GM23338 (cell line): ENCODE measurements at regions not wholly inside any gene's neighbourhood (a gene's known extent, or its start where the extent isn't known, plus 50 kb on each side); places are given as distances from the start of the nearest gene placed in this dataset.

Experiments used
- ATAC-seq: fragments of 200-7000 bp; cut with Tn5 transposase; 3 replicates; pipeline ENCODE4 v1.9.1; 2020
- DNase-seq: peaks from one replicate; pipeline ENCODE4 v3.0.0-alpha.2; 2015; ENCODE audit warnings: low spot score
- H2AFZ ChIP-seq: fragments of 200-600 bp; sonication (generic); 2 replicates; pipeline ENCODE4 v1.8.0; 2016; ENCODE audit warnings: antibody characterized with exemption, mild to moderate bottlenecking, moderate library complexity
- H3F3A ChIP-seq: fragments of 200-600 bp; sonication (generic); replicated peaks from 2 replicates; pipeline ENCODE4 v1.8.0; 2017; ENCODE audit warnings: antibody characterized with exemption, mixed run types, low read depth
- H3K27ac ChIP-seq: fragments of 200-600 bp; sonication (generic); 2 replicates; pipeline ENCODE4 v1.6.1; 2016; ENCODE audit warnings: low read depth
- H3K27me3 ChIP-seq: fragments of 200-600 bp; sonication (generic); 2 replicates; pipeline ENCODE4 v1.8.0; 2016; ENCODE audit warnings: mild to moderate bottlenecking, mixed run types, moderate library complexity; ENCODE audit not compliant: insufficient read depth
- H3K36me3 ChIP-seq: fragments of 200-600 bp; sonication (generic); 2 replicates; pipeline ENCODE4 v1.8.0; 2016; ENCODE audit warnings: mild to moderate bottlenecking; ENCODE audit not compliant: insufficient read depth
- H3K4me1 ChIP-seq: fragments of 200-600 bp; sonication (generic); 2 replicates; pipeline ENCODE4 v1.8.0; 2016; ENCODE audit warnings: mild to moderate bottlenecking, moderate library complexity; ENCODE audit not compliant: insufficient read depth
- H3K4me2 ChIP-seq: fragments of 200-600 bp; sonication (generic); 2 replicates; pipeline ENCODE4 v1.7.1; 2017; ENCODE audit warnings: mixed run types
- H3K4me3 ChIP-seq: fragments of 200-600 bp; sonication (generic); 2 replicates; pipeline ENCODE4 v1.6.1; 2016; ENCODE audit warnings: mixed run types
- H3K79me2 ChIP-seq: fragments of 200-600 bp; sonication (generic); replicated peaks from 2 replicates; pipeline ENCODE4 v1.8.0; 2017; ENCODE audit warnings: mild to moderate bottlenecking; ENCODE audit not compliant: insufficient read depth
- H3K9me2 ChIP-seq: fragments of 200-600 bp; sonication (generic); 2 replicates; pipeline ENCODE4 v1.8.0; 2017; ENCODE audit not compliant: insufficient read depth
- H4K20me1 ChIP-seq: fragments of 200-600 bp; sonication (generic); replicated peaks from 2 replicates; pipeline ENCODE4 v1.8.0; 2017; ENCODE audit warnings: mild to moderate bottlenecking; ENCODE audit not compliant: insufficient read depth
- H3K27ac Mint-ChIP-seq: 2 replicates; pipeline ENCODE4 v1.8.0; 2020; ENCODE audit warnings: inconsistent platforms, mild to moderate bottlenecking, moderate library complexity, mixed read lengths
- H3K27me3 Mint-ChIP-seq: 3 replicates; pipeline ENCODE4 v1.8.0; 2022; ENCODE audit warnings: low read depth, mild to moderate bottlenecking, moderate library complexity, mixed read lengths, inconsistent platforms; ENCODE audit not compliant: insufficient read depth, poor library complexity
- H3K36me3 Mint-ChIP-seq: 3 replicates; pipeline ENCODE4 v1.8.0; 2021; ENCODE audit warnings: low read depth, mild to moderate bottlenecking, inconsistent platforms, moderate library complexity, mixed read lengths
- H3K4me1 Mint-ChIP-seq: 3 replicates; pipeline ENCODE4 v1.8.0; 2020; ENCODE audit warnings: mild to moderate bottlenecking, inconsistent platforms, mixed read lengths
- H3K4me3 Mint-ChIP-seq: 3 replicates; pipeline ENCODE4 v1.8.0; 2021; ENCODE audit warnings: moderate library complexity, mild to moderate bottlenecking, inconsistent platforms, mixed read lengths
- H3K9me3 Mint-ChIP-seq: 3 replicates; pipeline ENCODE4 v1.8.0; 2020; ENCODE audit warnings: moderate library complexity, mild to moderate bottlenecking, inconsistent platforms, mixed read lengths
- EZH2 ChIP-seq: fragments of 200-600 bp; sonication (generic); IDR thresholded peaks from one replicate; pipeline ENCODE4 v1.8.0; 2017; ENCODE audit warnings: antibody characterized with exemption, mild to moderate bottlenecking, low read depth; ENCODE audit not compliant: unreplicated experiment
- JUNB ChIP-seq: IDR thresholded peaks from one replicate; pipeline ENCODE4 v1.6.1; 2016; ENCODE audit warnings: antibody characterized with exemption; ENCODE audit not compliant: unreplicated experiment
- NANOG ChIP-seq: IDR thresholded peaks from 2 replicates; pipeline ENCODE4 v1.6.1; 2016; ENCODE audit warnings: antibody characterized with exemption, borderline replicate concordance
- POLR2AphosphoS5 ChIP-seq: IDR thresholded peaks from 2 replicates; pipeline ENCODE4 v1.6.1; 2016; ENCODE audit warnings: antibody characterized with exemption, low read depth
- STAT1 ChIP-seq: IDR thresholded peaks from one replicate; pipeline ENCODE4 v1.6.1; 2016; ENCODE audit warnings: antibody characterized with exemption; ENCODE audit not compliant: unreplicated experiment
- ZNF114 ChIP-seq: fragments of 250-450 bp; sonication (Bioruptor Pico); IDR thresholded peaks from 2 replicates; pipeline ENCODE4 v1.5.0; 2020; ENCODE audit warnings: mild to moderate bottlenecking, moderate library complexity
- ZNF331 ChIP-seq: fragments of 250-450 bp; sonication (Bioruptor Pico); IDR thresholded peaks from 2 replicates; pipeline ENCODE4 v1.5.0; 2020; ENCODE audit warnings: low read depth, mild to moderate bottlenecking, moderate library complexity
- TF ChIP-seq, protein P1 (sequence below): IDR thresholded peaks from one replicate; pipeline ENCODE4 v1.6.1; 2018; ENCODE audit warnings: antibody characterized with exemption; ENCODE audit not compliant: unreplicated experiment
- TF ChIP-seq, protein P2 (sequence below): IDR thresholded peaks from 2 replicates; pipeline ENCODE4 v1.6.1; 2016; ENCODE audit warnings: antibody characterized with exemption
- TF ChIP-seq, protein P3 (sequence below), 2 experiments: fragments of 200-600 bp in 1 of 2; sonication (generic) in 1 of 2; conservative IDR thresholded peaks; 2 replicates each; pipeline versions ENCODE4 v1.5.1 to v1.6.1; 2016 to 2017; ENCODE audit warnings: antibody characterized with exemption in 2 of 2, low read depth in 2 of 2, mild to moderate bottlenecking in 2 of 2, moderate library complexity in 1 of 2

DNA sequence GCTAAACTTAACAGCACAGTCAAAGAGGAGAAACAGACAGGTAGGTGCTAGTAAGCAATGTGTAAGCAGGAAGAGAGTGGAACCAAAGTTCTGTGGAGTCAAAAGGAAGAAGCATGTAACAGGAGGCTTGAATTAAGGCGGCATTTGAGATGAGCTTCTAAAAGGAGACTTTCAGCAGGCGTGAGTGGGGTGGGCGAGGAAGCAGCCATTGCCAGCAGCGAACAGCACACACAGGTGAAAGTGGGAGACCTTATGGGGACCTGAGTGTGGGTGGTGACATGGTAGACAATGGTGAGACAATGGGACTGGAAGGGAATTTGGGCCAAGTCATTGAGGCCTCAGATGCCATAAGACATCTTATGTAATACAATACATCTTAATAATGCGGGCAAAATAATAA, 195.0 kb downstream of the PAX1 start (continued):
- TF ChIP-seq, protein P1, sequence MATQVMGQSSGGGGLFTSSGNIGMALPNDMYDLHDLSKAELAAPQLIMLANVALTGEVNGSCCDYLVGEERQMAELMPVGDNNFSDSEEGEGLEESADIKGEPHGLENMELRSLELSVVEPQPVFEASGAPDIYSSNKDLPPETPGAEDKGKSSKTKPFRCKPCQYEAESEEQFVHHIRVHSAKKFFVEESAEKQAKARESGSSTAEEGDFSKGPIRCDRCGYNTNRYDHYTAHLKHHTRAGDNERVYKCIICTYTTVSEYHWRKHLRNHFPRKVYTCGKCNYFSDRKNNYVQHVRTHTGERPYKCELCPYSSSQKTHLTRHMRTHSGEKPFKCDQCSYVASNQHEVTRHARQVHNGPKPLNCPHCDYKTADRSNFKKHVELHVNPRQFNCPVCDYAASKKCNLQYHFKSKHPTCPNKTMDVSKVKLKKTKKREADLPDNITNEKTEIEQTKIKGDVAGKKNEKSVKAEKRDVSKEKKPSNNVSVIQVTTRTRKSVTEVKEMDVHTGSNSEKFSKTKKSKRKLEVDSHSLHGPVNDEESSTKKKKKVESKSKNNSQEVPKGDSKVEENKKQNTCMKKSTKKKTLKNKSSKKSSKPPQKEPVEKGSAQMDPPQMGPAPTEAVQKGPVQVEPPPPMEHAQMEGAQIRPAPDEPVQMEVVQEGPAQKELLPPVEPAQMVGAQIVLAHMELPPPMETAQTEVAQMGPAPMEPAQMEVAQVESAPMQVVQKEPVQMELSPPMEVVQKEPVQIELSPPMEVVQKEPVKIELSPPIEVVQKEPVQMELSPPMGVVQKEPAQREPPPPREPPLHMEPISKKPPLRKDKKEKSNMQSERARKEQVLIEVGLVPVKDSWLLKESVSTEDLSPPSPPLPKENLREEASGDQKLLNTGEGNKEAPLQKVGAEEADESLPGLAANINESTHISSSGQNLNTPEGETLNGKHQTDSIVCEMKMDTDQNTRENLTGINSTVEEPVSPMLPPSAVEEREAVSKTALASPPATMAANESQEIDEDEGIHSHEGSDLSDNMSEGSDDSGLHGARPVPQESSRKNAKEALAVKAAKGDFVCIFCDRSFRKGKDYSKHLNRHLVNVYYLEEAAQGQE = no peak
- TF ChIP-seq, protein P2, sequence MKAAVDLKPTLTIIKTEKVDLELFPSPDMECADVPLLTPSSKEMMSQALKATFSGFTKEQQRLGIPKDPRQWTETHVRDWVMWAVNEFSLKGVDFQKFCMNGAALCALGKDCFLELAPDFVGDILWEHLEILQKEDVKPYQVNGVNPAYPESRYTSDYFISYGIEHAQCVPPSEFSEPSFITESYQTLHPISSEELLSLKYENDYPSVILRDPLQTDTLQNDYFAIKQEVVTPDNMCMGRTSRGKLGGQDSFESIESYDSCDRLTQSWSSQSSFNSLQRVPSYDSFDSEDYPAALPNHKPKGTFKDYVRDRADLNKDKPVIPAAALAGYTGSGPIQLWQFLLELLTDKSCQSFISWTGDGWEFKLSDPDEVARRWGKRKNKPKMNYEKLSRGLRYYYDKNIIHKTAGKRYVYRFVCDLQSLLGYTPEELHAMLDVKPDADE = no peak

DNA sequence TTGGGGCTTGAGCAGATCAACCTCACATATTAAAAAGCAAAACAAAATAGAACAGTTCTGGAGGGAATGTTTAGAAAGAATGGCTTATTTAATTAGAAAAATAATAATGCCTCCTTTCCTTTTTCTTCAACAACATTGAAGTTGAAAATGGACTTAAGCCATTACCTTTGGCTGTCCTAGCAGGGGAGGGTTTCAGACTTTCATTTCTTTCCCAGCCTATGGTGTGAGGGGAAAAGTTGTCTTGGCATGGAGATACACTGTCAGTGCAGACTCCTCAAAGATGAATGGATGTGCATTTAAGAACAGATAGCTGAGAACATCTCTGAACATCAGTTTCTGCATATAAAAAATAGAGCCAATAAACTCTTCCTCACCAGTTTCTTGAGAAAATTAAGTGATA, 169.5 kb downstream of the PAX1 start:
- Mint-ChIP-seq H3K4me3 (no peak overlapping the region), H3K4me1 (no peaks in the 10 kb centered on the region), H3K9me3 (no peaks in the 10 kb centered on the region), H3K36me3 (no peaks in the 10 kb centered on the region), H3K27ac (no peak overlapping the region), H3K27me3 (peaks cover 5% of the 10 kb centered on the region)
- H3K4me3 ChIP-seq = no peak overlapping the region
- no peak overlapping the region for H3K4me2 ChIP-seq
- H3K36me3 ChIP-seq = no peaks in the 10 kb centered on the region
- H3K79me2 ChIP-seq = no peaks in the 10 kb centered on the region
- H3K27ac ChIP-seq = no peak overlapping the region
- DNase-seq = no peak
- H4K20me1 ChIP-seq = no peaks in the 10 kb centered on the region
- ATAC-seq = no peak
- H3K27me3 ChIP-seq = peaks cover 57% of the 10 kb centered on the region
- H3F3A ChIP-seq = no peaks in the 10 kb centered on the region
- H3K4me1 ChIP-seq = no peaks in the 10 kb centered on the region
- H2AFZ ChIP-seq = no peak overlapping the region
- peaks cover 13% of the 10 kb centered on the region; the same call in 1 of the 2 replicates for H3K9me2 ChIP-seq
- no peak for TF ChIP-seq JUNB
- no peak for TF ChIP-seq ZNF331 (CRISPR knock-in tag)
- TF ChIP-seq NANOG = no peak
- TF ChIP-seq, protein P1 = no peak
- TF ChIP-seq STAT1 = no peak
- no peak for TF ChIP-seq EZH2
- TF ChIP-seq, protein P3, sequence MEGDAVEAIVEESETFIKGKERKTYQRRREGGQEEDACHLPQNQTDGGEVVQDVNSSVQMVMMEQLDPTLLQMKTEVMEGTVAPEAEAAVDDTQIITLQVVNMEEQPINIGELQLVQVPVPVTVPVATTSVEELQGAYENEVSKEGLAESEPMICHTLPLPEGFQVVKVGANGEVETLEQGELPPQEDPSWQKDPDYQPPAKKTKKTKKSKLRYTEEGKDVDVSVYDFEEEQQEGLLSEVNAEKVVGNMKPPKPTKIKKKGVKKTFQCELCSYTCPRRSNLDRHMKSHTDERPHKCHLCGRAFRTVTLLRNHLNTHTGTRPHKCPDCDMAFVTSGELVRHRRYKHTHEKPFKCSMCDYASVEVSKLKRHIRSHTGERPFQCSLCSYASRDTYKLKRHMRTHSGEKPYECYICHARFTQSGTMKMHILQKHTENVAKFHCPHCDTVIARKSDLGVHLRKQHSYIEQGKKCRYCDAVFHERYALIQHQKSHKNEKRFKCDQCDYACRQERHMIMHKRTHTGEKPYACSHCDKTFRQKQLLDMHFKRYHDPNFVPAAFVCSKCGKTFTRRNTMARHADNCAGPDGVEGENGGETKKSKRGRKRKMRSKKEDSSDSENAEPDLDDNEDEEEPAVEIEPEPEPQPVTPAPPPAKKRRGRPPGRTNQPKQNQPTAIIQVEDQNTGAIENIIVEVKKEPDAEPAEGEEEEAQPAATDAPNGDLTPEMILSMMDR (conservative IDR thresholded peaks at IDR 0.05; ENCODE audit: low read depth in 2 of 2) = no peak
- TF ChIP-seq ZNF114 (CRISPR knock-in tag) = no peak
- TF ChIP-seq POLR2AphosphoS5 = no peak
